ENCODE measurements at regions not wholly inside any gene's neighbourhood (a gene's known extent, or its start where the extent isn't known, plus 50 kb on each side); places are given as distances from the start of the nearest gene placed in this dataset.

- no peak for TF ChIP-seq CTCF (conservative IDR thresholded peaks at IDR 0.05; ENCODE audit: low read depth, low read length)
- no peak overlapping the region for H3K4me3 ChIP-seq (ENCODE audit: low read length)
- no peak for DNase-seq (ENCODE audit: low read depth)
Observed at GRCh38 chr4:12716896-12717295, 767.2 kb downstream of the RAB28 start.

GRCh38 chr4:12712648-12713339, 771.3 kb downstream of the RAB28 start:
- H3K4me3 ChIP-seq (ENCODE audit: low read length), result no peak overlapping the region
- no peak for TF ChIP-seq CTCF (conservative IDR thresholded peaks at IDR 0.05; ENCODE audit: low read depth, low read length)
- DNase-seq (ENCODE audit: low read depth), result no peak

GRCh38 chr4:12707381-12708175, 776.6 kb downstream of the RAB28 start:
- DNase-seq (ENCODE audit: low read depth), result no peak
- no peak overlapping the region for H3K4me3 ChIP-seq (ENCODE audit: low read length)
- TF ChIP-seq CTCF (conservative IDR thresholded peaks at IDR 0.05; ENCODE audit: low read depth, low read length), result no peak

GRCh38 chr4:12703036-12703435, 781.1 kb downstream of the RAB28 start:
- TF ChIP-seq CTCF (conservative IDR thresholded peaks at IDR 0.05; ENCODE audit: low read depth, low read length), result no peak
- DNase-seq (ENCODE audit: low read depth), result no peak
- no peak overlapping the region for H3K4me3 ChIP-seq (ENCODE audit: low read length)

- no peak for DNase-seq (ENCODE audit: low read depth)
- no peak overlapping the region for H3K4me3 ChIP-seq (ENCODE audit: low read length)
- no peak for TF ChIP-seq CTCF (conservative IDR thresholded peaks at IDR 0.05; ENCODE audit: low read depth, low read length)
Observed at GRCh38 chr4:12701384-12701783, 782.8 kb downstream of the RAB28 start.

- no peak for TF ChIP-seq CTCF (conservative IDR thresholded peaks at IDR 0.05; ENCODE audit: low read depth, low read length)
- DNase-seq (ENCODE audit: low read depth), result no peak
- no peak overlapping the region for H3K4me3 ChIP-seq (ENCODE audit: low read length)
Observed at GRCh38 chr4:12697970-12698369, 786.2 kb downstream of the RAB28 start.

- DNase-seq (ENCODE audit: low read depth), result peak; percentile 6
- no peak for TF ChIP-seq CTCF (conservative IDR thresholded peaks at IDR 0.05; ENCODE audit: low read depth, low read length)
- H3K4me3 ChIP-seq (ENCODE audit: low read length), result no peak overlapping the region
Observed at GRCh38 chr4:12692815-12693214, 791.3 kb downstream of the RAB28 start.

All from retinal pigment epithelial cell (primary cell).